ENCODE measurements at regions not wholly inside any gene's neighbourhood (a gene's known extent, or its start where the extent isn't known, plus 50 kb on each side); places are given as distances from the start of the nearest gene placed in this dataset.
"Not testable (repeated sequence)": the region's sequence is repeated elsewhere in the genome, so short reads cannot be mapped to it uniquely, and the experiment has no call there.

GRCh38 chr17:21549107-21549687 lies 143.1 kb upstream of the KCNJ18 start:
- no peak for DNase-seq
- H3K4me1 ChIP-seq (ENCODE audit: control insufficient read depth, insufficient read depth, low read length), result peaks cover 8% of the 10 kb centered on the region
- WGBS (ENCODE audit: insufficient coverage), result 57% methylated on average over 1 of the region's 1 CpG
- no peak overlapping the region for H3K27ac ChIP-seq (ENCODE audit: low read length)
- peaks cover 11% of the 10 kb centered on the region for H3K27me3 ChIP-seq (ENCODE audit: control insufficient read depth, insufficient read depth, low read length)
- peaks cover 11% of the 10 kb centered on the region for H3K36me3 ChIP-seq (ENCODE audit: control insufficient read depth, insufficient read depth, low read length)
- H3K9me3 ChIP-seq (replicated peaks; ENCODE audit: control insufficient read depth, low read depth, low read length), result no peaks in the 10 kb centered on the region
- H3K4me3 ChIP-seq (ENCODE audit: low read length), result no peak overlapping the region

DNA sequence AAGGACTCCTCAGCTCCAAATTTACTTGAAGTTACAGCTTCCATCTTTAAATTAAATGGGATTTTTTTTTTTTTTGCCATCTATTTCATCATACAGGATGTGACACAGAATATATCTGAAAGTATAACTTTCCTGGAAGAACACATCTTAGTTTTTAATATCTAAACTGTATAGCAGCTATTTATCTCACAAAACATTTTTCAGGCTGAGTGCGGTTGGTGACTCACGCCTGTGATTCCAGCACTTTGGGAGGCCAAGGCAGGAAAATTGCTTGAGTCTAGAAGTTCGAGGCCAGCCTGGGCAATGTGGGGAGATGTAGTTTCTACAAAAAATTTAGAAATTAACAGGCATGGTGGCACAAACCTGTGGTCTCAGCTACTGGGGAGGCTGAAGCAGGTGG lies 142.3 kb upstream of the KCNJ18 start:
- not testable (repeated sequence) for H3K27ac ChIP-seq (ENCODE audit: low read length); DNase-seq; H3K4me1 ChIP-seq (ENCODE audit: control insufficient read depth, insufficient read depth, low read length); H3K9me3 ChIP-seq (replicated peaks; ENCODE audit: control insufficient read depth, low read depth, low read length); H3K4me3 ChIP-seq (ENCODE audit: low read length)
- Histone ChIP-seq H3K27me3 (ENCODE audit: control insufficient read depth, insufficient read depth, low read length) (peaks cover 11% of the 10 kb centered on the region), H3K36me3 (ENCODE audit: control insufficient read depth, insufficient read depth, low read length) (peaks cover 11% of the 10 kb centered on the region)
- 78% methylated on average over 1 of the region's 3 CpGs for WGBS (ENCODE audit: insufficient coverage)

- H3K27ac ChIP-seq (ENCODE audit: low read length), result peak overlapping the region; percentile 83
- 0% methylated on average over 41 of the region's 75 CpGs for WGBS (ENCODE audit: insufficient coverage)
- no peaks in the 10 kb centered on the region for H3K9me3 ChIP-seq (replicated peaks; ENCODE audit: control insufficient read depth, low read depth, low read length)
- H3K36me3 ChIP-seq (ENCODE audit: control insufficient read depth, insufficient read depth, low read length), result peaks cover 3% of the 10 kb centered on the region
- H3K27me3 ChIP-seq (ENCODE audit: control insufficient read depth, insufficient read depth, low read length), result peaks cover 11% of the 10 kb centered on the region
- DNase-seq, result peak; percentile 95
- peak overlapping the region; percentile 53 for H3K4me3 ChIP-seq (ENCODE audit: low read length)
- H3K4me1 ChIP-seq (ENCODE audit: control insufficient read depth, insufficient read depth, low read length), result peaks cover 8% of the 10 kb centered on the region
These were observed 141.0 kb upstream of the KCNJ18 start for GRCh38 chr17:21551081-21551881.

GRCh38 chr17:21558921-21559320 lies 133.4 kb upstream of the KCNJ18 start:
- DNase-seq; H3K4me1 ChIP-seq (ENCODE audit: control insufficient read depth, insufficient read depth, low read length); H3K9me3 ChIP-seq (replicated peaks; ENCODE audit: control insufficient read depth, low read depth, low read length); H3K36me3 ChIP-seq (ENCODE audit: control insufficient read depth, insufficient read depth, low read length); H3K4me3 ChIP-seq (ENCODE audit: low read length); H3K27me3 ChIP-seq (ENCODE audit: control insufficient read depth, insufficient read depth, low read length); H3K27ac ChIP-seq (ENCODE audit: low read length): not testable (repeated sequence)
- 85% methylated on average over 5 of the region's 7 CpGs for WGBS (ENCODE audit: insufficient coverage)

DNA sequence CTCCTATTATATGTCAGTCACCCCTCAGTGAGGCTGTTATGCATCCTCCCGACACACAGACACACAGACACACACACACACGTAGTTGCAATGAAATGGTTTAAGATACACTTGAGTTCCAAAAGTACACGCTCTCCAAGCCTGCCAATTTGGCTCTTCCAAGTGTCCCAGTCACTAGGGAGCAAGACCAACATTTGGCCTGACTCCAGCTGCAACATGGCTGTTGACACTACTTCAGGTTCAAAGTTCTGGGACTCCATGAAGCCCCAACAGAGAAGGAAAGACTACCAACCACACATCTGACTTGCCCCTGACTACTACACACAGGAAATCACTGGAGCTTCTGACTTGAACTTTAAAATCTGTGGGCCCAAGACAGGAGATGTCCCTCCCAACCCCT lies 128.1 kb upstream of the KCNJ18 start:
- DNase-seq, result no peak
- Histone ChIP-seq H3K36me3 (ENCODE audit: control insufficient read depth, insufficient read depth, low read length) (no peaks in the 10 kb centered on the region), H3K27me3 (ENCODE audit: control insufficient read depth, insufficient read depth, low read length) (no peaks in the 10 kb centered on the region), H3K9me3 (replicated peaks; ENCODE audit: control insufficient read depth, low read depth, low read length) (no peaks in the 10 kb centered on the region), H3K4me1 (ENCODE audit: control insufficient read depth, insufficient read depth, low read length) (no peaks in the 10 kb centered on the region), H3K4me3 (ENCODE audit: low read length) (no peak overlapping the region), H3K27ac (ENCODE audit: low read length) (no peak overlapping the region)
- WGBS (ENCODE audit: insufficient coverage), result 46% methylated on average over 2 of the region's 3 CpGs

DNA sequence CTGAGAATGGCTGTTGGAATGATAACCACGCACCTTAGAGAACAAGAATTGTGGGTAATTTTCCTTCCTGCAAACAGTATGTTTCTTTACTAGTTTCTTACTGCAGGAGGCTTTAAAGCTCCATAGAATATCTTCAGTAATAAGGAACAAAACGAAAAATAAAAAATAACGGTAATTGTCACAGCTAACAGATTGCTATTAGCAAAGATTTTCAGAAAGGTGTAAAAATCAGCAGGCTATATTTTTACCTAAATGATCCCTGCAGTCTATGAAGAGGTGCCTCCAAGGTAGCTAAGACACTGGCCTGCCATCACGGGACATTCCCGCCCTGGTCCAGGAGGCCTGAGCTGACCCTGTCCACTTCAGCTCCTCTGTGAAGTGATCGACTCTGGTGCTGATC lies 127.6 kb upstream of the KCNJ18 start:
- 80% methylated on average over 3 of the region's 6 CpGs for WGBS (ENCODE audit: insufficient coverage)
- DNase-seq; H3K4me1 ChIP-seq (ENCODE audit: control insufficient read depth, insufficient read depth, low read length); H3K27me3 ChIP-seq (ENCODE audit: control insufficient read depth, insufficient read depth, low read length); H3K9me3 ChIP-seq (replicated peaks; ENCODE audit: control insufficient read depth, low read depth, low read length); H3K36me3 ChIP-seq (ENCODE audit: control insufficient read depth, insufficient read depth, low read length); H3K4me3 ChIP-seq (ENCODE audit: low read length); H3K27ac ChIP-seq (ENCODE audit: low read length): not testable (repeated sequence)

- not testable (repeated sequence) for H3K27ac ChIP-seq (ENCODE audit: low read length); H3K36me3 ChIP-seq (ENCODE audit: control insufficient read depth, insufficient read depth, low read length); H3K4me1 ChIP-seq (ENCODE audit: control insufficient read depth, insufficient read depth, low read length); H3K4me3 ChIP-seq (ENCODE audit: low read length); H3K27me3 ChIP-seq (ENCODE audit: control insufficient read depth, insufficient read depth, low read length); H3K9me3 ChIP-seq (replicated peaks; ENCODE audit: control insufficient read depth, low read depth, low read length); DNase-seq
- WGBS (ENCODE audit: insufficient coverage), result no CpG with 5 or more reads among the region's 2 CpGs
These were observed 121.9 kb upstream of the KCNJ18 start for GRCh38 chr17:21570427-21570826.

DNA sequence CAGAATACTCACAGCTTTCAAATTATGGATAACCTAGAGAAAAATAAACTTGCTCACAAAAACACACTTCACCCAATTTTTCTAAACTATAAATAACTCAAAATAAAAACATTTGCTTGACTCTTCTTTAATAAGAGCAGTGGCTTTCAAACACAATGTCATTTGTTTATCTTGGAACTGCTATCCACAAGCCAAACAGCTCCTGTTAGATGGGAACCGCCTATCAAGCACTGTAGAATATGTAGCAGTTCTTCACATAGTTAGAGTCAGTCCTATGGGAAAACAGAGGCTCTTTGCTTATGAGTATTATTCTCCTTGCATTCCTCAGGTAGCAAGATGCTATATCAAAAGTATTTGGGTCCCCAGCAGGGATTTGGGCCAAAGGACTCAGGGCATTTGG lies 120.2 kb upstream of the KCNJ18 start:
- H3K4me1 ChIP-seq (ENCODE audit: control insufficient read depth, insufficient read depth, low read length); H3K27ac ChIP-seq (ENCODE audit: low read length); H3K36me3 ChIP-seq (ENCODE audit: control insufficient read depth, insufficient read depth, low read length); H3K9me3 ChIP-seq (replicated peaks; ENCODE audit: control insufficient read depth, low read depth, low read length); H3K27me3 ChIP-seq (ENCODE audit: control insufficient read depth, insufficient read depth, low read length); DNase-seq; H3K4me3 ChIP-seq (ENCODE audit: low read length): not testable (repeated sequence)
- WGBS (ENCODE audit: insufficient coverage), result no CpG with 5 or more reads among the region's 1 CpG

- H3K27ac ChIP-seq (ENCODE audit: low read length); DNase-seq; H3K27me3 ChIP-seq (ENCODE audit: control insufficient read depth, insufficient read depth, low read length); H3K4me1 ChIP-seq (ENCODE audit: control insufficient read depth, insufficient read depth, low read length); H3K36me3 ChIP-seq (ENCODE audit: control insufficient read depth, insufficient read depth, low read length); H3K9me3 ChIP-seq (replicated peaks; ENCODE audit: control insufficient read depth, low read depth, low read length): not testable (repeated sequence)
- WGBS (ENCODE audit: insufficient coverage), result 81% methylated on average over 24 of the region's 36 CpGs
- peak overlapping the region; percentile 41 for H3K4me3 ChIP-seq (ENCODE audit: low read length)
These were observed 118.9 kb upstream of the KCNJ18 start for GRCh38 chr17:21573271-21573960.

DNA sequence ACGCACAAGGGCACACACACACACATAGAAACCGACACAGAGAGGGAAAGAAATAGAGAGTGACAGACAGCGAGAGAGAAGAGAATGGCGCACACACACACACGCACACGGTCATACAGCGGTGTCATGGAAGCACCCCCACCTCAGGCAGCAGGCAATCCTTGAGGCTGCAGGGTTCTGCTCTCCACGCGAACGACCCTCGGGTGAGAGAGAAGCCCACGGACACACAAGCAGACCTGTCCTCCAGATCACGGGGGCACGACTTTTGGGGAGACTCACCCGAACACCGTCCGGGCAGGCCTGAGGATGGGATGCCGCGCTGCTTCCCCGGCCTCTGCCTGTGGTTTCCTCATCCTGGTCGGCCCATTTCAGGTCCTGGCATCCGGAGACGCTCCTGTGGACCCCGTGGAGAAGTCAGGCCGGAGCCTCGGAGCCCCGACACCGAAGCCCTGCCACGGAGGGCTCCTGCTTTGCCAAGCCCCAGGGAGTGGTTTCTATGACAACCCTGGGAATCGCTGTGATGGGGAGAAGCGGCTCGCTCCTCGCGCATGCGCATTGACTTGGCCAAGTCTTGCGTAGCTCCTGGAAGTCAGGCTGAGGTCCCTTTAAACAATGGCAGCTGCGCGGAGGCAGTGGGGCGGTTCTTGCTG lies 118.2 kb upstream of the KCNJ18 start:
- Histone ChIP-seq H3K36me3 (ENCODE audit: control insufficient read depth, insufficient read depth, low read length) (no peaks in the 10 kb centered on the region), H3K4me3 (ENCODE audit: low read length) (peak overlapping the region; percentile 41), H3K4me1 (ENCODE audit: control insufficient read depth, insufficient read depth, low read length) (no peaks in the 10 kb centered on the region), H3K27me3 (ENCODE audit: control insufficient read depth, insufficient read depth, low read length) (no peaks in the 10 kb centered on the region), H3K9me3 (replicated peaks; ENCODE audit: control insufficient read depth, low read depth, low read length) (no peaks in the 10 kb centered on the region), H3K27ac (ENCODE audit: low read length) (no peak overlapping the region)
- DNase-seq, result peak; percentile 68
- WGBS (ENCODE audit: insufficient coverage), result 38% methylated on average over 25 of the region's 39 CpGs
